Neural cell (in vitro differentiated cells): ENCODE measurements at regions not wholly inside any gene's neighbourhood (a gene's known extent, or its start where the extent isn't known, plus 50 kb on each side); places are given as distances from the start of the nearest gene placed in this dataset.

Source experiments
- H2AFZ ChIP-seq: fragments of 200-600, 300-800 bp; sonication (generic), shearing (Covaris generic); 2 replicates; pipeline ENCODE4 v1.6.0; 2014; ENCODE audit warnings: low read depth, mild to moderate bottlenecking, antibody characterized with exemption, low read length, moderate library complexity
- H3F3A ChIP-seq: fragments of 200-600 bp; shearing (Covaris generic); 2 replicates; pipeline ENCODE4 v1.6.1; 2016; ENCODE audit warnings: mild to moderate bottlenecking, moderate library complexity, mixed read lengths, antibody characterized with exemption, low read length; ENCODE audit not compliant: insufficient read depth, poor library complexity, severe bottlenecking
- H3K27ac ChIP-seq: fragments of 200-600, 300-800 bp; sonication (generic), shearing (Covaris generic); 2 replicates; pipeline ENCODE4 v1.5.1; 2014; ENCODE audit warnings: mild to moderate bottlenecking, low read length, moderate library complexity
- H3K27me3 ChIP-seq: fragments of 300-800, 200-600 bp; sonication (generic), shearing (Covaris generic); 2 replicates; pipeline ENCODE4 v1.6.0; 2014; ENCODE audit warnings: mild to moderate bottlenecking, low read depth, low read length, moderate library complexity; ENCODE audit not compliant: insufficient read depth
- H3K36me3 ChIP-seq: fragments of 300-800, 200-600 bp; sonication (generic), shearing (Covaris generic); 2 replicates; pipeline ENCODE4 v1.5.1; 2014; ENCODE audit warnings: mild to moderate bottlenecking, antibody characterized with exemption, low read length, moderate library complexity; ENCODE audit not compliant: insufficient read depth
- H3K4me2 ChIP-seq: fragments of 300-800, 200-600 bp; sonication (generic), shearing (Covaris generic); 2 replicates; pipeline ENCODE4 v1.6.0; 2014; ENCODE audit warnings: mild to moderate bottlenecking, low read length
- H3K4me3 ChIP-seq: fragments of 300-800, 200-600 bp; sonication (generic), shearing (Covaris generic); 2 replicates; pipeline ENCODE4 v1.5.1; 2014; ENCODE audit warnings: mild to moderate bottlenecking, low read length, moderate library complexity
- H3K79me2 ChIP-seq: fragments of 200-600 bp; shearing (Covaris generic); replicated peaks from 2 replicates; pipeline ENCODE4 v1.6.0; 2014; ENCODE audit warnings: mild to moderate bottlenecking, low read length, moderate library complexity; ENCODE audit not compliant: insufficient read depth
- H3K9ac ChIP-seq: fragments of 300-800, 200-600 bp; sonication (generic), shearing (Covaris generic); 2 replicates; pipeline ENCODE4 v1.6.1; 2016; ENCODE audit warnings: mild to moderate bottlenecking, low read length, mixed read lengths
- H3K9me2 ChIP-seq: fragments of 200-600 bp; shearing (Covaris generic); 2 replicates; pipeline ENCODE4 v1.6.1; 2016; ENCODE audit warnings: mild to moderate bottlenecking, low read length, mixed read lengths; ENCODE audit not compliant: insufficient read depth
- H3K9me3 ChIP-seq: fragments of 200-600, 300-800 bp; sonication (generic), shearing (Covaris generic); 2 replicates; pipeline ENCODE4 v1.6.1; 2016; ENCODE audit warnings: mild to moderate bottlenecking, mixed run types, low read length, moderate library complexity, mixed read lengths
- H4K20me1 ChIP-seq: fragments of 200-600 bp; shearing (Covaris generic); 2 replicates; pipeline ENCODE4 v1.6.1; 2016; ENCODE audit warnings: mild to moderate bottlenecking, mixed run types; ENCODE audit not compliant: insufficient read depth
- EP300 ChIP-seq: fragments of 450-650 bp; conservative IDR thresholded peaks from 2 replicates; pipeline ENCODE4 v1.6.1; 2014; ENCODE audit warnings: antibody characterized with exemption, mild to moderate bottlenecking, moderate library complexity; ENCODE audit not compliant: poor library complexity, severe bottlenecking
- EZH2 ChIP-seq: fragments of 200-600, 300-800 bp; shearing (Covaris generic), sonication (generic); IDR thresholded peaks from 2 replicates; pipeline ENCODE4 v1.6.1; 2014; ENCODE audit warnings: antibody characterized with exemption, low read length, borderline replicate concordance, mild to moderate bottlenecking; ENCODE audit not compliant: insufficient read depth, poor library complexity, severe bottlenecking
- MXI1 ChIP-seq: fragments of 450-650 bp; conservative IDR thresholded peaks from 2 replicates; pipeline ENCODE4 v1.6.1; 2014; ENCODE audit warnings: antibody characterized with exemption, mild to moderate bottlenecking; ENCODE audit not compliant: poor library complexity, severe bottlenecking
- POLR2AphosphoS5 ChIP-seq: IDR thresholded peaks from 2 replicates; pipeline ENCODE4 v1.6.1; 2012
- RAD21 ChIP-seq: fragments of 450-650 bp; conservative IDR thresholded peaks from 2 replicates; pipeline ENCODE4 v1.6.1; 2014; ENCODE audit warnings: antibody characterized with exemption, mild to moderate bottlenecking, moderate library complexity
- REST ChIP-seq: IDR thresholded peaks from 2 replicates; pipeline ENCODE4 v1.6.1; 2012; ENCODE audit warnings: borderline replicate concordance
- SMC3 ChIP-seq: fragments of 450-650 bp; conservative IDR thresholded peaks from 2 replicates; pipeline ENCODE4 v1.6.1; 2014; ENCODE audit warnings: antibody characterized with exemption, mild to moderate bottlenecking, moderate library complexity; ENCODE audit not compliant: poor library complexity
- TAF1 ChIP-seq: IDR thresholded peaks from 2 replicates; pipeline ENCODE4 v1.6.1; 2012; ENCODE audit warnings: low read depth
- TF ChIP-seq, protein P1 (sequence below): fragments of 450-650 bp; IDR thresholded peaks from 2 replicates; pipeline ENCODE4 v1.5.1; 2014; ENCODE audit warnings: antibody characterized with exemption, mild to moderate bottlenecking, moderate library complexity; ENCODE audit not compliant: poor library complexity, severe bottlenecking

DNA sequence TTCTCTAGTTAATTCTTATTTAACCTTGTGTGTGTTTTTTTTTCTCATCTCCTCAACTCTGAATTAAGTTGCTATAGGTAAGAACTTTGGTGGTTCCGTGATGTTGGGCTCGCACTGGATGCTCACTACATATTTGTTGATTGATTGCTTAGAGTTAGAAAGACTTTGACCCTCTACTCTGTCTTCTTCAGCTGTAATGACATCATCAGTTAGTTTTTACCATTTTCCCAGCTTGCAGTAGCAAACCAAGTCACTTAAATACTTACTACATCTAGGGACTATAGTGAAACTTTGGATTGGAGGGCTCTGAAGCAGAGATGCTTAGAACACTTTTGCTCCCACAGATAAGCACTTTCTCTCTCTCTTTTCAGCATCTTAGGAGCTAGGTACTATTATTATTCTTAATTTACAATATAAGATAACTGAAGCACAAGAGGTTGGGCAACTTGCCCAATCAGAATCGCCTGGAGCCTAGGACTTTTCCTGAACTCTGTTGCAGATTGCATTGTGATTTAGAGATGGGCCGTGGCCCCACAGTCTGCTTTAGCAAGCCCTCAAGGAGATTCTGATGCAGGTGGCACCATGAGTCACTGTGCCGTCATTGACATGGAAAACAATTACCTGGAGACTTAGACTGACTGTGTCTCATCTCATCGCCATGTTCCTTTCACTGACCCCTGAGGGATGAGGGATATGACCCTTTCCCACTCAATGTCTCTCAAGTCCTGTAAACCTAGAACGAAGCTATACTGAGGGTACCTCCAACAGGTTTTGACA, 471.9 kb upstream of the PODXL start:
- H3K4me3 ChIP-seq: no peak overlapping the region
- TF ChIP-seq MXI1 (no peak), EP300 (no peak), REST (no peak), POLR2AphosphoS5 (no peak), TAF1 (no peak), RAD21 (no peak), EZH2 (no peak), SMC3 (no peak)
- TF ChIP-seq, protein P1, sequence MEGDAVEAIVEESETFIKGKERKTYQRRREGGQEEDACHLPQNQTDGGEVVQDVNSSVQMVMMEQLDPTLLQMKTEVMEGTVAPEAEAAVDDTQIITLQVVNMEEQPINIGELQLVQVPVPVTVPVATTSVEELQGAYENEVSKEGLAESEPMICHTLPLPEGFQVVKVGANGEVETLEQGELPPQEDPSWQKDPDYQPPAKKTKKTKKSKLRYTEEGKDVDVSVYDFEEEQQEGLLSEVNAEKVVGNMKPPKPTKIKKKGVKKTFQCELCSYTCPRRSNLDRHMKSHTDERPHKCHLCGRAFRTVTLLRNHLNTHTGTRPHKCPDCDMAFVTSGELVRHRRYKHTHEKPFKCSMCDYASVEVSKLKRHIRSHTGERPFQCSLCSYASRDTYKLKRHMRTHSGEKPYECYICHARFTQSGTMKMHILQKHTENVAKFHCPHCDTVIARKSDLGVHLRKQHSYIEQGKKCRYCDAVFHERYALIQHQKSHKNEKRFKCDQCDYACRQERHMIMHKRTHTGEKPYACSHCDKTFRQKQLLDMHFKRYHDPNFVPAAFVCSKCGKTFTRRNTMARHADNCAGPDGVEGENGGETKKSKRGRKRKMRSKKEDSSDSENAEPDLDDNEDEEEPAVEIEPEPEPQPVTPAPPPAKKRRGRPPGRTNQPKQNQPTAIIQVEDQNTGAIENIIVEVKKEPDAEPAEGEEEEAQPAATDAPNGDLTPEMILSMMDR: no peak
- no peaks in the 10 kb centered on the region for H4K20me1 ChIP-seq
- no peaks in the 10 kb centered on the region for H3K27me3 ChIP-seq
- H3K9ac ChIP-seq: no peak overlapping the region
- no peaks in the 10 kb centered on the region for H3F3A ChIP-seq
- H3K79me2 ChIP-seq: no peaks in the 10 kb centered on the region
- no peak overlapping the region for H3K27ac ChIP-seq
- no peak overlapping the region for H2AFZ ChIP-seq
- no peak overlapping the region for H3K4me2 ChIP-seq
- H3K9me2 ChIP-seq: no peaks in the 10 kb centered on the region
- no peaks in the 10 kb centered on the region for H3K9me3 ChIP-seq
- H3K36me3 ChIP-seq: no peaks in the 10 kb centered on the region

GRCh38 chr7:132024290-132024689, 467.9 kb upstream of the PODXL start:
- Histone ChIP-seq H3K9me3 (no peaks in the 10 kb centered on the region), H3K4me2 (no peak overlapping the region), H3K36me3 (no peaks in the 10 kb centered on the region), H3K9me2 (no peaks in the 10 kb centered on the region), H2AFZ (no peak overlapping the region), H3F3A (no peaks in the 10 kb centered on the region), H3K9ac (no peak overlapping the region), H3K27ac (no peak overlapping the region), H4K20me1 (no peaks in the 10 kb centered on the region), H3K27me3 (no peaks in the 10 kb centered on the region), H3K79me2 (no peaks in the 10 kb centered on the region), H3K4me3 (no peak overlapping the region)
- TF ChIP-seq POLR2AphosphoS5: no peak
- TF ChIP-seq REST: no peak
- TF ChIP-seq EP300: no peak
- no peak for TF ChIP-seq TAF1
- TF ChIP-seq EZH2: no peak
- TF ChIP-seq, protein P1: no peak
- TF ChIP-seq SMC3: no peak
- no peak for TF ChIP-seq RAD21
- no peak for TF ChIP-seq MXI1
